Upper lobe of right lung (tissue), 1 donor: ENCODE measurements at regions not wholly inside any gene's neighbourhood (a gene's known extent, or its start where the extent isn't known, plus 50 kb on each side); places are given as distances from the start of the nearest gene placed in this dataset.

Source experiments
- ATAC-seq: fragments of 200-7000 bp; cut with Tn5 transposase; one replicate; pipeline ENCODE4 v1.9.1; 2020; ENCODE audit warnings: mild to moderate bottlenecking, moderate library complexity
- DNase-seq: peaks from one replicate; pipeline ENCODE4 v3.0.0-alpha.2; 2020
- H3K27ac ChIP-seq: fragments of 200-600 bp; one replicate; pipeline ENCODE4 v1.8.0; 2022
- H3K27me3 ChIP-seq: fragments of 200-600 bp; one replicate; pipeline ENCODE4 v1.8.0; 2022; ENCODE audit warnings: mild to moderate bottlenecking
- H3K36me3 ChIP-seq: fragments of 200-600 bp; one replicate; pipeline ENCODE4 v1.8.0; 2022
- H3K4me1 ChIP-seq: fragments of 200-600 bp; one replicate; pipeline ENCODE4 v1.8.0; 2022
- H3K4me3 ChIP-seq: fragments of 200-600 bp; one replicate; pipeline ENCODE4 v1.8.0; 2022; ENCODE audit warnings: mild to moderate bottlenecking
- H3K9me3 ChIP-seq: fragments of 200-600 bp; one replicate; pipeline ENCODE4 v1.8.0; 2022
- CTCF ChIP-seq: fragments of 200-600 bp; IDR thresholded peaks from one replicate; pipeline ENCODE4 v1.8.0; 2022; ENCODE audit warnings: antibody characterized with exemption
- intact Hi-C: fragments of 100-400 bp; cut with DNase I; formaldehyde crosslinking; loops from one replicate; pipeline ENCODE4 v1.11.0; 2022
- donor health status: DM: no; HTN: yes; CAD: no; lungs with severe emphysema.

DNA sequence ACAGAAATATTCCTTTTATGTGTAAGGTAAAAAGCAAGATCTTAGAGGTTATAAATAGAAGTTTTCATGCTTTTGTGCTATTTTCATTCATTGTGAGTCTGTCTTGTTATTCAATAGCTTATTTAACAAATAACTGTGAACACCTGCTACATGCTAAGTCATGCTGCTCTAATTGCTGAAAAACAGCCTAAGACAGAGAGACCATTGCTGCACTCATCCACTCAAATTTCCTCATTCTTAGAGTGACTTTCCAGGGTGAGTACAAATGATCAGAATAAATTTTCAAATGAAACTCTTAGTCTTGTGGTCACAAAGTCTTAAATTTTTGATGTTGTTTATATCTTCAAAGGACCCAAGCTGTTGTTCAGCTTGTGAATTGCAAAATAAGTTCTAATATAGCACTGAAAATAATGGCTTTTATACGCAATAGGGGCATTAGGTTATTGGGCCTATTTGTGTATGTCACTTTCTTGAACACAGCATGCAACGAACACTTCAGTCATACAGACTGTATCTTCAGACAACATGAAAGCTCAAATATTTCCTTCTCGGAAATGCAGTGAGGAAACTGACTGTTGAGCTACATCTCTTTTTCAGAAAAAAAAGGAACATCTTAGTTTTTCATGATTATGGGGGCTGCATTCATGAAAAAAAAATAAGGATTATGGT, 247.9 kb upstream of the PCDH15 start:
- TF ChIP-seq CTCF: no peak
- intact Hi-C loops: no loop called here
- Histone ChIP-seq H3K27me3 (no peaks in the 10 kb centered on the region), H3K27ac (no peak overlapping the region), H3K4me1 (no peaks in the 10 kb centered on the region), H3K36me3 (no peaks in the 10 kb centered on the region), H3K4me3 (no peak overlapping the region), H3K9me3 (no peaks in the 10 kb centered on the region)
- ATAC-seq (no peak), DNase-seq (no peak)

DNA sequence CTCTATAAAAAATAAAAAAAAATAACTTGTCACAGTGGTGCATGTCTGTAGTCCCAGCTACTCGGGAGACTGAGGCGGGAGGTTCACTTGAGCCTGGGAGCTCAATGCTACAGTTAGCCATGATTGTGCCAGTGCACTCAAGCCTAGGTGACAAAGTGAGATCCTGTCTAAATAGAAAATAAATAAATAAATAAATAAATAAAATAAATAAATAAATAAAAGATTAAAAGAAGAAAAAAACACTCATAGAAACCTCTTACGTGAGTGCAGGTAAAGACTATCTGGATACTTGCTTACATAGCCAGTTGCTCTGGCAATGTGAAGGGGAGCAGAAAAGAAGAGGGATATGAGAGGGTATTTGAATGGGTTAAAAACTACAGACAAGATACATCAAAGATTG, 242.5 kb upstream of the PCDH15 start:
- DNase-seq (no peak), ATAC-seq (no peak)
- Histone ChIP-seq H3K36me3 (no peaks in the 10 kb centered on the region), H3K27me3 (no peaks in the 10 kb centered on the region), H3K9me3 (no peaks in the 10 kb centered on the region), H3K27ac (no peak overlapping the region), H3K4me1 (no peaks in the 10 kb centered on the region), H3K4me3 (no peak overlapping the region)
- TF ChIP-seq CTCF: no peak
- intact Hi-C loops: no loop called here

- H3K9me3 ChIP-seq: no peaks in the 10 kb centered on the region
- no peaks in the 10 kb centered on the region for H3K4me1 ChIP-seq
- H3K4me3 ChIP-seq: no peak overlapping the region
- H3K36me3 ChIP-seq: no peaks in the 10 kb centered on the region
- ATAC-seq: no peak
- DNase-seq: no peak
- H3K27me3 ChIP-seq: no peaks in the 10 kb centered on the region
- intact Hi-C loops: no loop called here
- no peak overlapping the region for H3K27ac ChIP-seq
- TF ChIP-seq CTCF: no peak
Measured at GRCh38 chr10:55033061-55033460, 232.0 kb upstream of the PCDH15 start.

- no peak for DNase-seq
- no peak for TF ChIP-seq CTCF
- Histone ChIP-seq H3K9me3 (no peaks in the 10 kb centered on the region), H3K4me3 (no peak overlapping the region), H3K4me1 (no peaks in the 10 kb centered on the region), H3K36me3 (no peaks in the 10 kb centered on the region), H3K27ac (no peak overlapping the region), H3K27me3 (no peaks in the 10 kb centered on the region)
- ATAC-seq: no peak
- intact Hi-C loops: no loop called here
Measured at GRCh38 chr10:55024713-55025112, 223.7 kb upstream of the PCDH15 start.

DNA sequence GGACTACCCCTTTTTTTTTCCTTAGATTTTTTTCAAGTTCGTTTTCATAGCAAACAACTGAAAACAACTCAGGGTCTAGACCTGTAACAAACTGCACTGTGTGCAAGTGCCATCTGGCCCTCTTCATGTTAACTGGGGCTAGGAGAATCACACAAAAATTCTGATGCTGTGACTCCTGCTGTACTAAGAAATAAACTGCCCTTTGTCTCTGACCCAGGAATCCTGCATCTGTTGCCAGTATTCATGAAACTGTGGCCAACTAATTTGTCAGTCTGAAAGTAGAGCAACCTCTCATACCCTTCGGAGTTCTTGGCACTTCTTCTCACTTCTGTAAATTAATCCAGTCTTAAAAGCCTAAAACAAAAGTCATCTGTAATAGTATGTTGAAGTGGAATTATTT, 218.4 kb upstream of the PCDH15 start:
- ATAC-seq (no peak), DNase-seq (no peak)
- no peaks in the 10 kb centered on the region for H3K4me1 ChIP-seq
- TF ChIP-seq CTCF: no peak
- H3K4me3 ChIP-seq: no peak overlapping the region
- intact Hi-C loops: no loop called here
- H3K27ac ChIP-seq: no peak overlapping the region
- H3K9me3 ChIP-seq: no peaks in the 10 kb centered on the region
- H3K27me3 ChIP-seq: no peaks in the 10 kb centered on the region
- H3K36me3 ChIP-seq: no peaks in the 10 kb centered on the region

GRCh38 chr10:55013318-55013717, 212.3 kb upstream of the PCDH15 start:
- Histone ChIP-seq H3K27ac (no peak overlapping the region), H3K27me3 (no peaks in the 10 kb centered on the region), H3K4me1 (no peaks in the 10 kb centered on the region), H3K36me3 (no peaks in the 10 kb centered on the region), H3K4me3 (no peak overlapping the region), H3K9me3 (no peaks in the 10 kb centered on the region)
- no peak for ATAC-seq
- no peak for TF ChIP-seq CTCF
- no peak for DNase-seq
- intact Hi-C loops: no loop called here
